ENCODE measurements at regions not wholly inside any gene's neighbourhood (a gene's known extent, or its start where the extent isn't known, plus 50 kb on each side); places are given as distances from the start of the nearest gene placed in this dataset.
"Not testable (repeated sequence)": the region's sequence is repeated elsewhere in the genome, so short reads cannot be mapped to it uniquely, and the experiment has no call there.

DNA sequence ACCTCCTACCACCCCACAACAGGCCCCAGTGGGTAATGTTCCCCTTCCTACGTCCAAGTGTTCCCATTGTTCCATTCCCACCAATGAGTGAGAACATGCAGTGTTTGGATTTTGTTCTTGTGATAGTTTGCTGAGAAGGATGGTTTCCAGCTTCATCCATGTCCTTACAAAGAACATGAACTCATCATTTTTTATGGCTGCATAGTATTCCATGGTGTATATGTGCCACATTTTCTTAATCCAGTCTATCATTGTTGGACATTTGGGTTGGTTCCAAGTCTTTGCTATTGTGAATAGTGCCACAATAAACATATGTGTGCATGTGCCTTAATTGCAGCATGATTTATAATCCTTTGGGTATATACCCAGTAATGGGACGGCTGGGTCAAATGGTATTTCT lies 81.6 kb downstream of the P2RY10 start:
- not testable (repeated sequence) for H3K27ac Mint-ChIP-seq; H3K27me3 Mint-ChIP-seq; H3K4me1 Mint-ChIP-seq (ENCODE audit: low read depth); H3K4me3 Mint-ChIP-seq (ENCODE audit: low read depth); DNase-seq (ENCODE audit: low spot score, unreplicated experiment); H3K36me3 Mint-ChIP-seq (ENCODE audit: insufficient read depth)
- peaks cover 43% of the 10 kb centered on the region for H3K9me3 Mint-ChIP-seq (ENCODE audit: low read depth)

- Mint-ChIP-seq H3K9me3 (ENCODE audit: low read depth) (peaks cover 36% of the 10 kb centered on the region), H3K36me3 (ENCODE audit: insufficient read depth) (no peaks in the 10 kb centered on the region)
Observed at GRCh38 chrX:79035421-79035820, 90.2 kb downstream of the P2RY10 start.

GRCh38 chrX:79036157-79036880 lies 91.1 kb downstream of the P2RY10 start:
- TF ChIP-seq CTCF (IDR thresholded peaks at IDR 0.05; ENCODE audit: unreplicated experiment): no peak
- Mint-ChIP-seq H3K36me3 (ENCODE audit: insufficient read depth) (no peaks in the 10 kb centered on the region), H3K27ac (no peak overlapping the region), H3K4me3 (ENCODE audit: low read depth) (no peak overlapping the region), H3K9me3 (ENCODE audit: low read depth) (peaks cover 41% of the 10 kb centered on the region), H3K27me3 (no peaks in the 10 kb centered on the region), H3K4me1 (ENCODE audit: low read depth) (no peaks in the 10 kb centered on the region)
- no peak for DNase-seq (ENCODE audit: low spot score, unreplicated experiment)

More at GRCh38 chrX:79035421-79035820, 90.2 kb downstream of the P2RY10 start:
- Mint-ChIP-seq H3K27ac (no peak overlapping the region), H3K4me1 (ENCODE audit: low read depth) (no peaks in the 10 kb centered on the region), H3K27me3 (no peaks in the 10 kb centered on the region), H3K4me3 (ENCODE audit: low read depth) (no peak overlapping the region)
- TF ChIP-seq CTCF (IDR thresholded peaks at IDR 0.05; ENCODE audit: unreplicated experiment): no peak
- DNase-seq (ENCODE audit: low spot score, unreplicated experiment): no peak

- Mint-ChIP-seq H3K9me3 (ENCODE audit: low read depth) (peaks cover 23% of the 10 kb centered on the region), H3K4me3 (ENCODE audit: low read depth) (no peak overlapping the region), H3K27me3 (no peaks in the 10 kb centered on the region), H3K4me1 (ENCODE audit: low read depth) (no peaks in the 10 kb centered on the region), H3K27ac (no peak overlapping the region), H3K36me3 (ENCODE audit: insufficient read depth) (peaks cover 2% of the 10 kb centered on the region)
- TF ChIP-seq CTCF (IDR thresholded peaks at IDR 0.05; ENCODE audit: unreplicated experiment): no peak
- no peak for DNase-seq (ENCODE audit: low spot score, unreplicated experiment)
Observed at GRCh38 chrX:79065696-79066095, 78.8 kb upstream of the GPR174 start.

- Mint-ChIP-seq H3K9me3 (ENCODE audit: low read depth) (peaks cover 31% of the 10 kb centered on the region), H3K4me3 (ENCODE audit: low read depth) (no peak overlapping the region), H3K4me1 (ENCODE audit: low read depth) (no peaks in the 10 kb centered on the region), H3K36me3 (ENCODE audit: insufficient read depth) (no peaks in the 10 kb centered on the region), H3K27ac (no peak overlapping the region), H3K27me3 (no peaks in the 10 kb centered on the region)
- no peak for DNase-seq (ENCODE audit: low spot score, unreplicated experiment)
- no peak for TF ChIP-seq CTCF (IDR thresholded peaks at IDR 0.05; ENCODE audit: unreplicated experiment)
Observed at GRCh38 chrX:79078114-79078513, 66.4 kb upstream of the GPR174 start.

- Mint-ChIP-seq H3K9me3 (ENCODE audit: low read depth) (peaks cover 20% of the 10 kb centered on the region), H3K4me1 (ENCODE audit: low read depth) (no peaks in the 10 kb centered on the region), H3K27ac (no peak overlapping the region), H3K27me3 (no peaks in the 10 kb centered on the region), H3K4me3 (ENCODE audit: low read depth) (no peak overlapping the region), H3K36me3 (ENCODE audit: insufficient read depth) (no peaks in the 10 kb centered on the region)
- TF ChIP-seq CTCF (IDR thresholded peaks at IDR 0.05; ENCODE audit: unreplicated experiment): no peak
- DNase-seq (ENCODE audit: low spot score, unreplicated experiment): no peak
Observed at GRCh38 chrX:79079477-79079876, 65.0 kb upstream of the GPR174 start.
